Small intestine (tissue), 7 donors: ENCODE measurements at regions not wholly inside any gene's neighbourhood (a gene's known extent, or its start where the extent isn't known, plus 50 kb on each side); places are given as distances from the start of the nearest gene placed in this dataset.

ENCODE experiments used
- DNase-seq, 2 donors: peaks; one replicate each; pipeline versions ENCODE4 v3.0.0 to v3.0.0-alpha.2; 2013
- FAIRE-seq: peaks from 2 replicates; lab custom pipeline; 2012; peaks lifted over from hg19 to GRCh38; lab: Jason Lieb, UNC
- H3K27ac ChIP-seq, 3 donors: one replicate each; pipeline ENCODE4 v1.5.1; 2013; ENCODE audit warnings: low read length in 2 of 3, mild to moderate bottlenecking in 2 of 3, control low read depth in 1 of 3, inconsistent platforms in 1 of 3, low read depth in 1 of 3, moderate library complexity in 1 of 3
- H3K27me3 ChIP-seq, 3 donors: one replicate each; pipeline ENCODE4 v1.6.1; 2013; ENCODE audit warnings: low read length in 3 of 3, inconsistent platforms in 1 of 3; ENCODE audit not compliant: control insufficient read depth in 3 of 3, insufficient read depth in 3 of 3
- H3K36me3 ChIP-seq, 3 donors: one replicate each; pipeline ENCODE4 v1.6.1; 2013; ENCODE audit warnings: low read length in 3 of 3, inconsistent platforms in 1 of 3, low read depth in 1 of 3, mild to moderate bottlenecking in 1 of 3, moderate library complexity in 1 of 3; ENCODE audit not compliant: control insufficient read depth in 3 of 3, insufficient read depth in 2 of 3
- H3K4me1 ChIP-seq, 3 donors: one replicate each; pipeline ENCODE4 v1.6.1; 2013; ENCODE audit warnings: low read length in 2 of 3, inconsistent platforms in 1 of 3, low read depth in 1 of 3, mild to moderate bottlenecking in 1 of 3, moderate library complexity in 1 of 3; ENCODE audit not compliant: control insufficient read depth in 3 of 3, insufficient read depth in 2 of 3
- H3K4me3 ChIP-seq, 3 donors: one replicate each; pipeline ENCODE4 v1.5.1; 2013; ENCODE audit warnings: low read length in 3 of 3, control low read depth in 1 of 3, inconsistent platforms in 1 of 3, low read depth in 1 of 3, mild to moderate bottlenecking in 1 of 3, moderate library complexity in 1 of 3
- H3K9me3 ChIP-seq, 2 donors: one replicate each; pipeline ENCODE4 v1.6.1; 2013; ENCODE audit warnings: low read depth in 1 of 2, low read length in 1 of 2; ENCODE audit not compliant: control insufficient read depth in 2 of 2, insufficient read depth in 1 of 2
- WGBS, 3 donors: extraction: QIAGEN DNeasy Blood & Tissue Kit; methylation state at CpG; one replicate each; pipeline ENCODE4 v1.1.7; 2013; 5-methylcytosine and 5-hydroxymethylcytosine counted together
- donor health status: healthy with polysubstance abuse.
- donor health status: control.
- donor health status: control.
- donor health status: Bipolar disorder and iron deficiency.
- donor health status: healthy.

- DNase-seq (no peak), FAIRE-seq (no peak)
- peaks cover 0 to 24% (median 0%) of the 10 kb centered on the region in 3 donors for H3K4me1 ChIP-seq
- no peaks in the 10 kb centered on the region for H3K9me3 ChIP-seq
- no peak overlapping the region for H3K27ac ChIP-seq
- H3K36me3 ChIP-seq = peaks cover 0 to 7% (median 0%) of the 10 kb centered on the region in 3 donors
- H3K27me3 ChIP-seq = no peaks in the 10 kb centered on the region
- WGBS, 3 donors = 78 to 94% (median 94%) methylated on average over 2 of the region's 2 CpGs
- no peak overlapping the region for H3K4me3 ChIP-seq
Observed at GRCh38 chr9:703392-703791, 138.1 kb upstream of the DMRT1 start.

- peak overlapping the region in 1 of 3 donors; percentile 82 for H3K27ac ChIP-seq
- H3K36me3 ChIP-seq = peaks cover under 1 to 12% (median 2%) of the 10 kb centered on the region in 3 donors
- peak overlapping the region in 1 of 3 donors; percentile 70 for H3K4me3 ChIP-seq
- no peaks in the 10 kb centered on the region for H3K9me3 ChIP-seq
- WGBS, 3 donors = 12 to 41% (median 20%) methylated on average over 2 of the region's 2 CpGs
- peaks cover 0 to 25% (median 3%) of the 10 kb centered on the region in 3 donors for H3K4me1 ChIP-seq
- peak; percentile 19 to 72 for DNase-seq
- FAIRE-seq = no peak
- H3K27me3 ChIP-seq = no peaks in the 10 kb centered on the region
Observed at GRCh38 chr9:706073-706472, 135.4 kb upstream of the DMRT1 start.

- 1 to 15% (median 7%) methylated on average over 47 to 51 of the region's 51 CpGs for WGBS, 3 donors
- no peak for FAIRE-seq
- H3K27ac ChIP-seq = peak overlapping the region in 2 of 3 donors; percentile 82 to 90
Observed at GRCh38 chr9:706606-707459, 134.7 kb upstream of the DMRT1 start.

GRCh38 chr9:708182-708550, 133.3 kb upstream of the DMRT1 start:
- WGBS, 3 donors = 32 to 53% (median 48%) methylated on average over 7 of the region's 7 CpGs
- Histone ChIP-seq H3K4me3 (peak overlapping the region in 1 of 3 donors; percentile 34), H3K27me3 (no peaks in the 10 kb centered on the region), H3K36me3 (peaks cover 4 to 29% (median 6%) of the 10 kb centered on the region in 3 donors), H3K9me3 (no peaks in the 10 kb centered on the region), H3K27ac (peak overlapping the region in 1 of 3 donors; percentile 64), H3K4me1 (peaks cover 0 to 24% (median 3%) of the 10 kb centered on the region in 3 donors)
- DNase-seq (peak in 1 of 2 donors; percentile 59), FAIRE-seq (no peak)

More at GRCh38 chr9:706606-707459, 134.7 kb upstream of the DMRT1 start:
- H3K9me3 ChIP-seq = no peaks in the 10 kb centered on the region
- H3K4me3 ChIP-seq = peak overlapping the region; percentile 25 to 70 (median 61)
- peaks cover 4 to 16% (median 6%) of the 10 kb centered on the region in 3 donors for H3K36me3 ChIP-seq
- peaks cover 0 to 24% (median 3%) of the 10 kb centered on the region in 3 donors for H3K4me1 ChIP-seq
- H3K27me3 ChIP-seq = no peaks in the 10 kb centered on the region
- DNase-seq = peak; percentile 54 to 72

GRCh38 chr9:708551-709432, 132.7 kb upstream of the DMRT1 start:
- Histone ChIP-seq H3K27ac (peak overlapping the region in 2 of 3 donors; percentile 39 to 64), H3K27me3 (no peaks in the 10 kb centered on the region), H3K4me3 (peak overlapping the region in 1 of 3 donors; percentile 34), H3K9me3 (no peaks in the 10 kb centered on the region), H3K36me3 (peaks cover 4 to 30% (median 6%) of the 10 kb centered on the region in 3 donors), H3K4me1 (peaks cover 0 to 24% (median 3%) of the 10 kb centered on the region in 3 donors)
- FAIRE-seq = no peak
- WGBS, 3 donors = 60 to 67% (median 60%) methylated on average over 9 of the region's 9 CpGs
- peak in 1 of 2 donors; percentile 51 for DNase-seq

GRCh38 chr9:710951-711745, 130.3 kb upstream of the DMRT1 start:
- 89 to 95% (median 91%) methylated on average over 14 of the region's 14 CpGs for WGBS, 3 donors
- DNase-seq (no peak), FAIRE-seq (no peak)
- no peak overlapping the region for H3K27ac ChIP-seq
- no peaks in the 10 kb centered on the region for H3K27me3 ChIP-seq
- H3K4me1 ChIP-seq = peaks cover 0 to 15% (median 3%) of the 10 kb centered on the region in 3 donors
- H3K9me3 ChIP-seq = no peaks in the 10 kb centered on the region
- H3K36me3 ChIP-seq = peaks cover 4 to 39% (median 6%) of the 10 kb centered on the region in 3 donors
- H3K4me3 ChIP-seq = no peak overlapping the region

- Histone ChIP-seq H3K9me3 (no peaks in the 10 kb centered on the region), H3K4me1 (peaks cover 0 to 15% (median 3%) of the 10 kb centered on the region in 3 donors), H3K27ac (no peak overlapping the region), H3K36me3 (peaks cover 4 to 42% (median 6%) of the 10 kb centered on the region in 3 donors), H3K27me3 (no peaks in the 10 kb centered on the region), H3K4me3 (no peak overlapping the region)
- FAIRE-seq (no peak), DNase-seq (no peak)
- WGBS, 3 donors = 93 to 94% (median 93%) methylated on average over 22 of the region's 22 CpGs
Observed at GRCh38 chr9:711761-712553, 129.5 kb upstream of the DMRT1 start.
